ENCODE measurements at regions not wholly inside any gene's neighbourhood (a gene's known extent, or its start where the extent isn't known, plus 50 kb on each side); places are given as distances from the start of the nearest gene placed in this dataset.

- TF ChIP-seq CTCF (IDR thresholded peaks at IDR 0.05) (no peak), POLR2A (IDR thresholded peaks at IDR 0.05) (no peak)
Observed at GRCh38 chr5:8410618-8411017, 541.7 kb downstream of the MTRR start.
